Mammary epithelial cell (primary cell): ENCODE measurements at regions not wholly inside any gene's neighbourhood (a gene's known extent, or its start where the extent isn't known, plus 50 kb on each side); places are given as distances from the start of the nearest gene placed in this dataset.

Experiments
- EZH2 ChIP-seq: IDR thresholded peaks from 2 replicates; pipeline ENCODE4 v1.6.1; 2012; ENCODE audit warnings: low read length, inconsistent platforms, borderline replicate concordance
- TF ChIP-seq, protein P1 (sequence below), 2 donors: IDR thresholded peaks in 1 of 2; conservative IDR thresholded peaks in 1 of 2; 2 replicates each; pipeline ENCODE4 v1.5.1; 2011 to 2012; ENCODE audit warnings: inconsistent platforms in 2 of 2, low read length in 2 of 2, mild to moderate bottlenecking in 2 of 2, control low read depth in 1 of 2, low read depth in 1 of 2; ENCODE audit not compliant: insufficient read depth in 1 of 2; ENCODE audit errors: extremely low read depth in 1 of 2

DNA sequence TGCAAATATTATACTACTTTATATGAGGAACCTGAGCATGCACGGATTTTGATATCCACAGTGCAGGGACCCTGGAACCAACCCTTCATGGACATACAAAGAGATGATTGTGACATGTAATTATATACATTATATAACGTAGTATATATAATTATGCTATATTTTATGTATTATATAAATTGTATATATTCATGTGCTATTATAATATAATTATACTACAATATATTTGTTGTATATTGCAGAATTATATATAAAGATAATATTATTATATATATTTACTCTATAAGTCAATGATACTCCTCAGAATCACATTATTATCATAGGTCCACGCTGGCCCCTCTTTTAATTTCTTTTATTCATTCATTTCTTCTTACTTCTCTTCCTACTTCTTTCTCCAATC is 70.9 kb downstream of the TNFSF18 start:
- TF ChIP-seq, protein P1, sequence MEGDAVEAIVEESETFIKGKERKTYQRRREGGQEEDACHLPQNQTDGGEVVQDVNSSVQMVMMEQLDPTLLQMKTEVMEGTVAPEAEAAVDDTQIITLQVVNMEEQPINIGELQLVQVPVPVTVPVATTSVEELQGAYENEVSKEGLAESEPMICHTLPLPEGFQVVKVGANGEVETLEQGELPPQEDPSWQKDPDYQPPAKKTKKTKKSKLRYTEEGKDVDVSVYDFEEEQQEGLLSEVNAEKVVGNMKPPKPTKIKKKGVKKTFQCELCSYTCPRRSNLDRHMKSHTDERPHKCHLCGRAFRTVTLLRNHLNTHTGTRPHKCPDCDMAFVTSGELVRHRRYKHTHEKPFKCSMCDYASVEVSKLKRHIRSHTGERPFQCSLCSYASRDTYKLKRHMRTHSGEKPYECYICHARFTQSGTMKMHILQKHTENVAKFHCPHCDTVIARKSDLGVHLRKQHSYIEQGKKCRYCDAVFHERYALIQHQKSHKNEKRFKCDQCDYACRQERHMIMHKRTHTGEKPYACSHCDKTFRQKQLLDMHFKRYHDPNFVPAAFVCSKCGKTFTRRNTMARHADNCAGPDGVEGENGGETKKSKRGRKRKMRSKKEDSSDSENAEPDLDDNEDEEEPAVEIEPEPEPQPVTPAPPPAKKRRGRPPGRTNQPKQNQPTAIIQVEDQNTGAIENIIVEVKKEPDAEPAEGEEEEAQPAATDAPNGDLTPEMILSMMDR (conservative IDR thresholded peaks at IDR 0.05 in 1 of 2, IDR thresholded peaks at IDR 0.05 in 1 of 2; ENCODE audit: extremely low read depth in 1 of 2, insufficient read depth in 1 of 2, low read depth in 1 of 2, low read length in 2 of 2), result no peak
- no peak for TF ChIP-seq EZH2
